GM12873 (cell line): ENCODE measurements at regions not wholly inside any gene's neighbourhood (a gene's known extent, or its start where the extent isn't known, plus 50 kb on each side); places are given as distances from the start of the nearest gene placed in this dataset.

Experiments used
- CTCF ChIP-seq: IDR thresholded peaks from 2 replicates; pipeline ENCODE4 v1.5.1; 2012; ENCODE audit warnings: low read depth, mild to moderate bottlenecking, moderate library complexity, low read length, control low read depth; ENCODE audit not compliant: insufficient read depth; ENCODE audit errors: missing control alignments

- no peak for TF ChIP-seq CTCF
Measured at GRCh38 chr11:27287205-27287604, 75.8 kb downstream of the CCDC34 start.

- no peak for TF ChIP-seq CTCF
Measured at GRCh38 chr11:27285761-27286160, 77.3 kb downstream of the CCDC34 start.

- no peak for TF ChIP-seq CTCF
Measured at GRCh38 chr11:27282806-27283205, 80.2 kb downstream of the CCDC34 start.

- TF ChIP-seq CTCF, result no peak
Measured at GRCh38 chr11:27281740-27282590, 81.0 kb downstream of the CCDC34 start.

- no peak for TF ChIP-seq CTCF
Measured at GRCh38 chr11:27281276-27281675, 81.7 kb downstream of the CCDC34 start.

GRCh38 chr11:27280140-27280539 is 82.9 kb downstream of the CCDC34 start:
- TF ChIP-seq CTCF, result no peak

- TF ChIP-seq CTCF, result no peak
Measured at GRCh38 chr11:27279460-27279859, 83.6 kb downstream of the CCDC34 start.

GRCh38 chr11:27277843-27278242 is 85.2 kb downstream of the CCDC34 start:
- no peak for TF ChIP-seq CTCF
